Right lobe of liver (tissue), 6 donors: ENCODE measurements at regions not wholly inside any gene's neighbourhood (a gene's known extent, or its start where the extent isn't known, plus 50 kb on each side); places are given as distances from the start of the nearest gene placed in this dataset.
"Not testable (repeated sequence)": the region's sequence is repeated elsewhere in the genome, so short reads cannot be mapped to it uniquely, and the experiment has no call there.

Experiments used
- ATAC-seq, 4 donors: fragments of 200-7000 bp; cut with Tn5 transposase; one replicate each; pipeline ENCODE4 v1.9.1; 2020; ENCODE audit warnings: mild to moderate bottlenecking in 4 of 4, moderate library complexity in 4 of 4
- DNase-seq, 3 donors: peaks; one replicate each; pipeline ENCODE4 v3.0.0-alpha.2; 2020
- H3K27ac ChIP-seq, 3 donors: fragments of 200-600 bp; one replicate each; pipeline ENCODE4 v1.8.0; 2022
- H3K27me3 ChIP-seq, 2 donors: fragments of 200-600 bp; one replicate each; pipeline ENCODE4 v1.8.0; 2022
- H3K36me3 ChIP-seq, 4 donors: fragments of 200-600 bp; sonication (generic) in 1 of 4; one replicate each; pipeline versions ENCODE4 v1.5.1 to v1.8.0; 2017 to 2022; ENCODE audit warnings: control low read depth in 1 of 4
- H3K4me1 ChIP-seq, 4 donors: fragments of 200-600 bp; sonication (generic) in 1 of 4; one replicate each; pipeline versions ENCODE4 v1.5.1 to v1.8.0; 2017 to 2022; ENCODE audit warnings: control low read depth in 1 of 4
- H3K4me3 ChIP-seq, 3 donors: fragments of 200-600 bp; one replicate each; pipeline ENCODE4 v1.8.0; 2022
- H3K9me3 ChIP-seq, 4 donors: fragments of 200-600 bp; sonication (generic) in 1 of 4; one replicate each; pipeline versions ENCODE4 v1.5.1 to v1.8.0; 2017 to 2022; ENCODE audit warnings: control low read depth in 1 of 4
- CTCF ChIP-seq, 4 donors: fragments of 200-600 bp in 3 of 4; fragments of 450-650 bp in 1 of 4; IDR thresholded peaks; one replicate each; pipeline versions ENCODE4 v1.5.1 to v1.8.0; 2016 to 2022; ENCODE audit warnings: antibody characterized with exemption in 4 of 4, mild to moderate bottlenecking in 2 of 4
- POLR2A ChIP-seq: fragments of 450-650 bp; IDR thresholded peaks from one replicate; pipeline ENCODE4 v1.6.1; 2017; ENCODE audit warnings: antibody characterized with exemption, mild to moderate bottlenecking
- WGBS: methylation state at CpG from one replicate; pipeline ENCODE4 v1.1.6; 2018; ENCODE audit warnings: low coverage, low lambda C conversion rate; ENCODE audit not compliant: insufficient coverage; ENCODE audit errors: missing lambda C conversion rate; 5-methylcytosine and 5-hydroxymethylcytosine counted together
- intact Hi-C, 2 donors: fragments of 100-400 bp; cut with DNase I; formaldehyde crosslinking; loops; one replicate each; pipeline versions ENCODE4 v1.11.2 to v1.14.1; 2022
- donor health status: DM: no; HTN: yes; CAD: no.
- donor health status: DM: no; HTN: no; CAD: no.
- donor health status: DM: no; HTN: no; CAD: no.
- donor health status: DM: no; HTN: yes; CAD: no.
- donor health status: DM: no; HTN: yes; CAD: no.

DNA sequence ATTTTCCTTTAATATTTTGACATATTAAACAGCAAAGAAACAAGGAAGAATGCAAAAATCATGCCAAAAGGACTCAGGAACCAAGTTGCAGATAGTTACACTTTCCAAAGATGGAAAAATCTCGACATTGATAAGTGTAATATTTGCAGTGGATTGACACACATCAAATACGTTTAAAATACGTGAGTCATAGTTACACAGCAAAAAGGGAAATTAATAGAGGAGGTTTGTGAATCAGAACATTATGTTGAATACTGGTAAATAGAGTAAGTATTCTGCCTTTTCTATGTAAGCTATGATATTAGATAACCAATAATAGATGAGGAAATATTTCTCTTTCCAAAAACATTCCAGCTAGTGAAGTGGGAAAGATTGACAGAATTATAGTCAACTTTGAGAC is 1761.3 kb upstream of the IGFBP7 start:
- TF ChIP-seq CTCF (IDR thresholded peaks at IDR 0.05) (no peak), POLR2A (no peak)
- Histone ChIP-seq H3K27ac (no peak overlapping the region), H3K27me3 (no peaks in the 10 kb centered on the region), H3K9me3 (no peaks in the 10 kb centered on the region), H3K36me3 (no peaks in the 10 kb centered on the region), H3K4me1 (no peaks in the 10 kb centered on the region), H3K4me3 (no peak overlapping the region)
- 44% methylated on average over 3 of the region's 3 CpGs for WGBS
- intact Hi-C loops, result no loop called here
- ATAC-seq (no peak), DNase-seq (no peak)

- TF ChIP-seq POLR2A, result no peak
- TF ChIP-seq CTCF (IDR thresholded peaks at IDR 0.05), result no peak
- Histone ChIP-seq H3K4me1 (no peaks in the 10 kb centered on the region), H3K27ac (no peak overlapping the region), H3K9me3 (no peaks in the 10 kb centered on the region), H3K27me3 (no peaks in the 10 kb centered on the region), H3K36me3 (no peaks in the 10 kb centered on the region), H3K4me3 (no peak overlapping the region)
- ATAC-seq (no peak), DNase-seq (no peak)
- WGBS, result 90% methylated on average over 1 of the region's 1 CpG
- intact Hi-C loops, result no loop called here
Observed at GRCh38 chr4:58849026-58849425, 1738.8 kb upstream of the IGFBP7 start.

- Histone ChIP-seq H3K4me1 (no peaks in the 10 kb centered on the region), H3K36me3 (no peaks in the 10 kb centered on the region), H3K27me3 (no peaks in the 10 kb centered on the region), H3K27ac (no peak overlapping the region), H3K9me3 (no peaks in the 10 kb centered on the region), H3K4me3 (no peak overlapping the region)
- intact Hi-C loops, result no loop called here
- no peak for ATAC-seq
- TF ChIP-seq CTCF (IDR thresholded peaks at IDR 0.05) (no peak), POLR2A (no peak)
- DNase-seq, result no peak
Observed at GRCh38 chr4:58843455-58843854, 1733.3 kb upstream of the IGFBP7 start.

GRCh38 chr4:58833126-58833525 is 1722.9 kb upstream of the IGFBP7 start:
- no peaks in the 10 kb centered on the region for H3K27me3 ChIP-seq
- ATAC-seq (no peak), DNase-seq (no peak)
- TF ChIP-seq CTCF (IDR thresholded peaks at IDR 0.05) (no peak), POLR2A (no peak)
- H3K4me3 ChIP-seq, result no peak overlapping the region
- H3K36me3 ChIP-seq, result no peaks in the 10 kb centered on the region
- 27% methylated on average over 1 of the region's 1 CpG for WGBS
- H3K4me1 ChIP-seq, result no peaks in the 10 kb centered on the region
- intact Hi-C loops, result no loop called here
- no peak overlapping the region for H3K27ac ChIP-seq
- H3K9me3 ChIP-seq, result no peaks in the 10 kb centered on the region

DNA sequence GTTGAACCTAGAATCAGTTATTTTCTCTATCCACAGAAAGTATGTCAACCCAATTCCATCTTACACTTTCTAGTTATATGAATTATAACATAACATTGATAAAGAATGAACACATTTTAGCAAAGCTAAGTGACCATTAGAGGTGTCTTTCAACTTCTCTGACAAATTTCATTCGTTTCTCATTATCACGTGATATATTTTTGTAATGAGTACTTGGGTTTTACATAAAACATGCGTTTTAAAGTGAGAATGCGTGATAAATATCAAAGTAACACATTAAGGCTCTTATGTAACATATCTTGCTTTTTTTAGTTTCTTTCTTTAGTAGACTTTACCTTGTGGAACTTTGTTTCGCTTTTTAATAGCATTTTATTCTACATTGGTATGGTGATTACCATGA is 1715.1 kb upstream of the IGFBP7 start:
- intact Hi-C loops, result no loop called here
- Histone ChIP-seq H3K27ac (no peak overlapping the region), H3K9me3 (no peaks in the 10 kb centered on the region), H3K4me1 (no peaks in the 10 kb centered on the region), H3K4me3 (no peak overlapping the region), H3K36me3 (no peaks in the 10 kb centered on the region), H3K27me3 (no peaks in the 10 kb centered on the region)
- DNase-seq (no peak), ATAC-seq (no peak)
- TF ChIP-seq POLR2A (no peak), CTCF (IDR thresholded peaks at IDR 0.05) (no peak)
- WGBS, result 32% methylated on average over 5 of the region's 5 CpGs

- 80% methylated on average over 11 of the region's 14 CpGs for WGBS
- DNase-seq, ATAC-seq: not testable (repeated sequence)
Observed at GRCh38 chr4:58818560-58818959, 1708.4 kb upstream of the IGFBP7 start.

More at GRCh38 chr4:58818560-58818959, 1708.4 kb upstream of the IGFBP7 start:
- H3K4me1 ChIP-seq, H3K27me3 ChIP-seq, H3K36me3 ChIP-seq, H3K4me3 ChIP-seq, H3K9me3 ChIP-seq, H3K27ac ChIP-seq, intact Hi-C loops: not testable (repeated sequence)
